ENCODE measurements at regions not wholly inside any gene's neighbourhood (a gene's known extent, or its start where the extent isn't known, plus 50 kb on each side); places are given as distances from the start of the nearest gene placed in this dataset.
A peak's percentile ranks its signal among the peaks of the same experiment; 100 is the strongest.

DNA sequence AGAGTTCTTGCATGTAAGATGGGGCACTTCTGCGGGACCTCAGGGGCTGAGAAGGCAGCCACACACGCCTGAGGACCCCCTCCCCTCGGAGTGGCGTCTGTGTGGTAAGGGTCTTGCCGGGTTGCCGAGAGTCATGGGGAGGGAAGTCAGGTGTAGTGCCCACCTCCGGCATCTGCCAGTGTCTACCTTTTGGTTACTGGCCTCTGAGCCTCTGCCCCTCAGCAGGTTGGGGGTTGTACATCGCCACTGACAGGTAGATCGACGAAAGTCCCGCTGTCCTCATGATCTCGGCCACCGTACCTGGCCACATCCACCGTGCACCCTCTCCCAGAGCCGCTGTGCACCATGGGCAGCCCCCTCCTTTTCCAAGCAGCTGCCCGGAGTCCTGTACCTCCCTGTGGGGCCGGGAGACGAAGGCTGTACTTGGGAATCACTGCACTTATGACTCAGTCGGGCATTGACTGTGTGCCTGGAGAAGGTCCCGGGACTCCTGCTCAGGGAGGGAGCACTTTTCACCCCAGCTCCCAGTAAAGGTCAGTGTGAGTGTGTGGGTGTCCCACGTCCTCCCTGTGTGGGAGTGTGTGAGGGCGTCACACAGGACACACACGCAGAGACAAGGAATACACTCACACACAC, 332.4 kb upstream of the MYT1L start:
- Histone ChIP-seq H4K20me1 (ENCODE audit: control insufficient read depth, extremely low read depth, insufficient read depth, low read length) (no peaks in the 10 kb centered on the region), H3K9me3 (ENCODE audit: control insufficient read depth, insufficient read depth, low read depth, low read length) (no peaks in the 10 kb centered on the region), H3K36me3 (ENCODE audit: control insufficient read depth, insufficient read depth, low read length) (no peaks in the 10 kb centered on the region), H3K27me3 (ENCODE audit: control insufficient read depth, insufficient read depth, low read length) (no peaks in the 10 kb centered on the region), H3K4me3 (replicated peaks in 1 of 4; ENCODE audit: control extremely low read depth in 1 of 4, insufficient read depth in 1 of 4, low read depth in 3 of 4, low read length in 4 of 4) (no peak overlapping the region), H3K79me2 (ENCODE audit: control insufficient read depth, insufficient read depth, low read length) (no peaks in the 10 kb centered on the region), H3K4me1 (ENCODE audit: control insufficient read depth, extremely low read depth, insufficient read depth, low read length) (no peaks in the 10 kb centered on the region), H3K4me2 (ENCODE audit: extremely low read depth, insufficient read depth, low read length) (no peak overlapping the region), H3K27ac (ENCODE audit: insufficient read depth, low read length) (no peak overlapping the region), H3K9ac (ENCODE audit: insufficient read depth, low read length) (no peak overlapping the region), H2AFZ (ENCODE audit: low read length) (no peak overlapping the region)
- TF ChIP-seq EZH2 (IDR thresholded peaks at IDR 0.05; ENCODE audit: low read length, missing control alignments), result no peak
- TF ChIP-seq, protein P1, sequence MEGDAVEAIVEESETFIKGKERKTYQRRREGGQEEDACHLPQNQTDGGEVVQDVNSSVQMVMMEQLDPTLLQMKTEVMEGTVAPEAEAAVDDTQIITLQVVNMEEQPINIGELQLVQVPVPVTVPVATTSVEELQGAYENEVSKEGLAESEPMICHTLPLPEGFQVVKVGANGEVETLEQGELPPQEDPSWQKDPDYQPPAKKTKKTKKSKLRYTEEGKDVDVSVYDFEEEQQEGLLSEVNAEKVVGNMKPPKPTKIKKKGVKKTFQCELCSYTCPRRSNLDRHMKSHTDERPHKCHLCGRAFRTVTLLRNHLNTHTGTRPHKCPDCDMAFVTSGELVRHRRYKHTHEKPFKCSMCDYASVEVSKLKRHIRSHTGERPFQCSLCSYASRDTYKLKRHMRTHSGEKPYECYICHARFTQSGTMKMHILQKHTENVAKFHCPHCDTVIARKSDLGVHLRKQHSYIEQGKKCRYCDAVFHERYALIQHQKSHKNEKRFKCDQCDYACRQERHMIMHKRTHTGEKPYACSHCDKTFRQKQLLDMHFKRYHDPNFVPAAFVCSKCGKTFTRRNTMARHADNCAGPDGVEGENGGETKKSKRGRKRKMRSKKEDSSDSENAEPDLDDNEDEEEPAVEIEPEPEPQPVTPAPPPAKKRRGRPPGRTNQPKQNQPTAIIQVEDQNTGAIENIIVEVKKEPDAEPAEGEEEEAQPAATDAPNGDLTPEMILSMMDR (conservative IDR thresholded peaks at IDR 0.05 in 1 of 2, IDR thresholded peaks at IDR 0.05 in 1 of 2; ENCODE audit: low read depth in 1 of 2, low read length in 2 of 2), result no peak
- DNase-seq (ENCODE audit: low read depth in 2 of 2), result peak in 1 of 2 donors; percentile 53

DNA sequence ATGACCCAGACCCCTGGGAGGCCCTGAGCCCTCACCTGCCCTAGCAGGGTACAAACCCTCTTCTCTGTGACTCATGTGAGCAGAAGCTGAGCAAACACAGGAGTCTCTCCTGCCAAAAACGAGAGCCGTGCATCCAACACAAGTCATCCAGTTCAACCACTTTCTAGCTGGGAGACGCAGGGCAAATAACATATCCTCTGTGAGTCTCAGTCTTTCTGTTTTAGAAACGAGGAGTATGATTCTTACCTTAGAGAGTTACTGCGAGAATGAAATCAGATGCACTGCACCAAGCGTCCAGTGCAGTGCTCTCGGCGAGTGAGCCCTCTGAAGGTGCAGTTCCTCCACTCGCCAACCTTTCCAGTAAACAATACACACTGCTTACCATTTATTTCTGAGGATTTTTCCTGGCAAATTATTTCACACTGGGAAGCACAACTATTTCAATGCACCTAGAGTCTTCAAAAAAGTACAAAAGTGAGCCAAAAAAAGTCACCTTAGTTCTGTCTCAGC, 331.8 kb upstream of the MYT1L start:
- no peaks in the 10 kb centered on the region for H4K20me1 ChIP-seq (ENCODE audit: control insufficient read depth, extremely low read depth, insufficient read depth, low read length)
- H3K79me2 ChIP-seq (ENCODE audit: control insufficient read depth, insufficient read depth, low read length), result no peaks in the 10 kb centered on the region
- no peaks in the 10 kb centered on the region for H3K27me3 ChIP-seq (ENCODE audit: control insufficient read depth, insufficient read depth, low read length)
- H3K27ac ChIP-seq (ENCODE audit: insufficient read depth, low read length), result no peak overlapping the region
- no peaks in the 10 kb centered on the region for H3K9me3 ChIP-seq (ENCODE audit: control insufficient read depth, insufficient read depth, low read depth, low read length)
- H3K4me2 ChIP-seq (ENCODE audit: extremely low read depth, insufficient read depth, low read length), result no peak overlapping the region
- no peak for TF ChIP-seq EZH2 (IDR thresholded peaks at IDR 0.05; ENCODE audit: low read length, missing control alignments)
- TF ChIP-seq, protein P1 (conservative IDR thresholded peaks at IDR 0.05 in 1 of 2, IDR thresholded peaks at IDR 0.05 in 1 of 2; ENCODE audit: low read depth in 1 of 2, low read length in 2 of 2), result no peak
- H3K9ac ChIP-seq (ENCODE audit: insufficient read depth, low read length), result no peak overlapping the region
- H3K4me1 ChIP-seq (ENCODE audit: control insufficient read depth, extremely low read depth, insufficient read depth, low read length), result no peaks in the 10 kb centered on the region
- H3K36me3 ChIP-seq (ENCODE audit: control insufficient read depth, insufficient read depth, low read length), result no peaks in the 10 kb centered on the region
- no peak for DNase-seq (ENCODE audit: low read depth in 2 of 2)
- H2AFZ ChIP-seq (ENCODE audit: low read length), result no peak overlapping the region
- H3K4me3 ChIP-seq (replicated peaks in 1 of 4; ENCODE audit: control extremely low read depth in 1 of 4, insufficient read depth in 1 of 4, low read depth in 3 of 4, low read length in 4 of 4), result no peak overlapping the region

DNA sequence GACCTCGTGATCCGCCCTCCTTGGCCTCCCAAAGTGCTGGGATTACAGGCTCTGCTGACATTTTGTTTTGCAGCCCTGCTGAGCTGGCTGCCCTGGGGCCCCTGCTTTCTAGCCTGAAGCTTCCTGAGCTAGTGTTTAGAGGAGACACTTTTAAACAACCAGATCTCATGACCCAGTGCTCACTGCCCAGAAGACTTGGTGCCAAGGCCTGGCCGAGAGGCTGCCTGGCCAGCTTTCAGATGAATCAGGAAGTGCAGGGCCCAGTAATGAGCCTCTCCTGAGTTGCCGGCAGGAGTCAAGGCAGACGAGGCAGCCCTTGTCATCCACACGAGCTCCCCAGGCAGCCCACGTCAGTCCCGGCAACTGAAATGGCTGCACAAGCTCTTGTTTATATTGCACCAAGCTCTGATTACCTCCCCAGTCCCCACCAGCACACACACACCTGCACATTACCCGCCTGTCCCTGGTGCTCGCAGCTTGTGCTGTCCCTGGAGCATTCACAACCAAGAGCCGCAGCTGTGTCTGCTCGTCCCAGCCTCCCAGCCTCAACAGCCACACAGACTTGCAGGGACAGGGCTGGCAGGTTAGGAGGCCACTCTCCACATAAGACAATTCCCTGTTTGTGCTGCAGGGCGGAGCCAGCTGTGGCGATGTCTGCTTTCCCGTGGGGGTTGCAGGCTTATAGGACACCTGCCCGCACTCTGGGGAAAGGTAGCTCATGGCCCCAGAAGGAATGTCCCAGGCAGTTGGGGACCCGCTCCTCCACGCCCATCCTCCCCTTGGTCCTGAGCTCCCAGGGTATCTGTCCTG, 331.2 kb upstream of the MYT1L start:
- Histone ChIP-seq H4K20me1 (ENCODE audit: control insufficient read depth, extremely low read depth, insufficient read depth, low read length) (no peaks in the 10 kb centered on the region), H3K27me3 (ENCODE audit: control insufficient read depth, insufficient read depth, low read length) (no peaks in the 10 kb centered on the region), H3K36me3 (ENCODE audit: control insufficient read depth, insufficient read depth, low read length) (no peaks in the 10 kb centered on the region), H3K27ac (ENCODE audit: insufficient read depth, low read length) (no peak overlapping the region), H2AFZ (ENCODE audit: low read length) (no peak overlapping the region), H3K4me3 (replicated peaks in 1 of 4; ENCODE audit: control extremely low read depth in 1 of 4, insufficient read depth in 1 of 4, low read depth in 3 of 4, low read length in 4 of 4) (no peak overlapping the region), H3K4me1 (ENCODE audit: control insufficient read depth, extremely low read depth, insufficient read depth, low read length) (no peaks in the 10 kb centered on the region), H3K9me3 (ENCODE audit: control insufficient read depth, insufficient read depth, low read depth, low read length) (no peaks in the 10 kb centered on the region), H3K4me2 (ENCODE audit: extremely low read depth, insufficient read depth, low read length) (no peak overlapping the region), H3K79me2 (ENCODE audit: control insufficient read depth, insufficient read depth, low read length) (no peaks in the 10 kb centered on the region), H3K9ac (ENCODE audit: insufficient read depth, low read length) (no peak overlapping the region)
- TF ChIP-seq EZH2 (IDR thresholded peaks at IDR 0.05; ENCODE audit: low read length, missing control alignments), result no peak
- TF ChIP-seq, protein P1 (conservative IDR thresholded peaks at IDR 0.05 in 1 of 2, IDR thresholded peaks at IDR 0.05 in 1 of 2; ENCODE audit: low read depth in 1 of 2, low read length in 2 of 2), result no peak
- DNase-seq (ENCODE audit: low read depth in 2 of 2), result peak; percentile 2 to 6

All from fibroblast of lung (primary cell).